Panc1 (cell line): ENCODE measurements at regions not wholly inside any gene's neighbourhood (a gene's known extent, or its start where the extent isn't known, plus 50 kb on each side); places are given as distances from the start of the nearest gene placed in this dataset.

Source experiments
- CTCF ChIP-seq: fragments of 450-650 bp; IDR thresholded peaks from 2 replicates; pipeline ENCODE4 v1.5.1; 2017; ENCODE audit warnings: mild to moderate bottlenecking
- POLR2AphosphoS5 ChIP-seq: IDR thresholded peaks from 2 replicates; pipeline ENCODE4 v1.6.1; 2012; ENCODE audit warnings: mild to moderate bottlenecking, low read depth, low read length, moderate library complexity
- SIN3A ChIP-seq: IDR thresholded peaks from 2 replicates; pipeline ENCODE4 v1.6.1; 2012; ENCODE audit warnings: low read depth, mild to moderate bottlenecking, low read length, moderate library complexity, borderline replicate concordance; ENCODE audit not compliant: insufficient read depth
- TCF7L2 ChIP-seq: IDR thresholded peaks from 2 replicates; pipeline ENCODE4 v1.6.1; 2011; ENCODE audit warnings: mild to moderate bottlenecking, low read depth, low read length, inconsistent platforms

- TF ChIP-seq CTCF: no peak
- no peak for TF ChIP-seq POLR2AphosphoS5
- no peak for TF ChIP-seq TCF7L2
- no peak for TF ChIP-seq SIN3A
Observed at GRCh38 chr13:48160606-48161278, 65.8 kb upstream of the MED4 start.
